Renal pelvis (tissue), 1 donor: ENCODE measurements at regions not wholly inside any gene's neighbourhood (a gene's known extent, or its start where the extent isn't known, plus 50 kb on each side); places are given as distances from the start of the nearest gene placed in this dataset.
"Not testable (repeated sequence)": the region's sequence is repeated elsewhere in the genome, so short reads cannot be mapped to it uniquely, and the experiment has no call there.

Source experiments
- DNase-seq: peaks from one replicate; pipeline ENCODE4 v3.0.0-alpha.2; 2013

DNA sequence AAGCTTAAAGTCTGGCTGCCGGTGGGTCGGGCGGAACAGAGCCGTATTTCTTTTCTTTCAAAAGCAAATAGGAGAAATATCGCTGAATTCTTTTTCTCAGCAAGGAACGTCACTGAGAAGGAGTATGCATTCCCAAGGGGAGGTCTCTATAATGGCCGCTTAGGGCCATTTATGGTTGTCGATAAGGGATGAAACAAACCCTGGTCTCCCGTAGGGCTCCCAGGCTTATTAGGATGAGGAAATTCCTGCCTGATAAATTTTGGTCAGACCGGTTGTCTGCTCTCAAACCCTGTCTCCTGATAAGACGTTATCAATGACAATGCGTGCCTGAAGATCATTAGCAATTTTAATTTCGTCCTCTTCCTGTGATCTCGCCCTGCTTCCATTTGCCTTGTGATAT lies 227.7 kb upstream of the ZEB2 start:
- no peak for DNase-seq

DNA sequence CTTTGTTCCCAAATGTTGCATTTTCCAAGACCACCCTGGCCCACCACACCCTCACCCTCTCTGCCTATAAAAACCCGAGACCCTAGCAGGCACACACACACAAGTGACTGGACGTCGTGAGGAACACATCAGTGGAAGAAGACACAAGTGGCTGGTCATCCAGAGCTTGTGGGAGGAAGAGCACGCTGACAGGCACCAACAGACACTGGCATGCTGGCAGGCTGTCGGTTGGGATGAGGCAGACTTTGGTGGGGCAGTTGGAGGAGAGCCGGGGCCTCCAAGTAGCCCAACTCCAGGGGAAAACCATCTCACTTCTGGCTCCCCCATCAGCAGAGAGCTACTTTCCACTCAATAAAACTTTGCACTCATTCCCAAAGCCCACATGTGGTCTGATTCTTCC lies 225.5 kb upstream of the ZEB2 start:
- no peak for DNase-seq

DNA sequence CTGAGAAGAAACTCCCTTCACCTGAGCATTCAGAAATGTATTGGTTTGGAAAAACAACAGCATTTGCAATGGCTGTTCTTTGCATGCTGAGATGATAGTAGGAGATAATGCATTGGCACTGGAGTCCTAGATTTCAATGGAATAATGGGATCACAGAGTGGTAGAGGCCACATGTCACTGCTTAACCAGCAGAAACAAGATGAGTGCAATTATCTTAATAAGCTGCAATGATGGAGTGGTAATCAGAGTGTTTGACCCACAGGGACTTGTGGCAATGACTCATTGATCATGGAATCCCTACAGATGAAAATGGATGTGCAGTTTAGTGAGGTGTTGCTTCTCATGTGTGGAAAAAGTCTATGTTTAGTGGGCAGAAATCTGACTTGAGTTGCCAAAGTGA lies 218.8 kb upstream of the ZEB2 start:
- DNase-seq, result no peak

DNA sequence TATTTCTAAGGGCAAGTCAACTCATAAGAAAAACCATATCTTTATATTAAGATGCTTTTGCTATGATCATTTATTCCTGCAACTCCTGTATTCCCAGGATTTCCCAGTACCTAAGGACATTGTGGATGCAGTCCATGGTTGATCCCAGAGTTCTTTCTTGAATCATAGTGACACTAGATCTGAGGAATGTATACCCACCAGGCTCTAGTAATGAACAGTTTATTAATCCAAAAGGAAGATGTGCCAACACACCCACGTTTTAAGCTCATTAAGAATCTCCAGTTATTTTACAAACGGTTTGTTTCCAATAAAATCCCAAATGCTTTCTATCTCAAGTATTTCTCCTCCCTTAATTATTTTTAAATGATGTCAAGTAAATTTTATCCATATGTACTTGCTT lies 210.8 kb upstream of the ZEB2 start:
- DNase-seq, result no peak

DNA sequence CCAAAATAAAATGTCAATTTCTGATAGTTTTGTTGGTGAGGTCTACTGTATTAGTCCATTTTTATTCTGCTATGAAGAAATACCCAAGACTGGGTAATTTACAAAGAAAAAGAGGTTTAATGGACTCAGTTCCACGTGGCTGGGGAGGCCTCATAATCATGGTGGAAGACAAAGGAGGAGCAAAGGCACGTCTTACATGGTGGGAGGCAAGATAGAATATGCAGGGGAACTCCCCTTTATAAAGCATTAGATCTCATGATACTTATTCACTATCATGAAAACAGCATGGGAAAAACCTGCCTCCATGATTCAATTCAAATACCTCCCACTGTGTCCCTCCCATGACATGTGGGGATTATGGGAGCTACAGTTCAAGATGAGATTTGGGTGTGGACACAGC lies 204.5 kb upstream of the ZEB2 start:
- not testable (repeated sequence) for DNase-seq

DNA sequence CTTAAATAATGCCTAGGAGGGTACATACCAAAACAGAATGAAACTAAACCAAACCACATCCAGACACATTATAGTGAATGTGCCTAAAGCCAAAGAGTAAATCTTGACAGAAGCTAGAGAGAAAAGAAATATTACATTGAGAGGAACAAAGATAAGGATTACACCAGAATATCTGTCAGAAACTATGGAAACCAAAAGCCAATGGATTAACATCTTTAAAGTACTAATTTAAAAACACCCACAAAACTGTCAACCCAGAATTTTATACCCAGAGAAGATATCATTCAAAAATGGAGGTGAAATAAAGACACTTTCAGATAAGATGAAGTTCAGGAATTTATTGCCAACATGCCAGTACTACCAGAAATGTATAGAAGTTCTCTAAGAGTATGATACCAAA lies 198.5 kb upstream of the ZEB2 start:
- DNase-seq, result no peak

DNA sequence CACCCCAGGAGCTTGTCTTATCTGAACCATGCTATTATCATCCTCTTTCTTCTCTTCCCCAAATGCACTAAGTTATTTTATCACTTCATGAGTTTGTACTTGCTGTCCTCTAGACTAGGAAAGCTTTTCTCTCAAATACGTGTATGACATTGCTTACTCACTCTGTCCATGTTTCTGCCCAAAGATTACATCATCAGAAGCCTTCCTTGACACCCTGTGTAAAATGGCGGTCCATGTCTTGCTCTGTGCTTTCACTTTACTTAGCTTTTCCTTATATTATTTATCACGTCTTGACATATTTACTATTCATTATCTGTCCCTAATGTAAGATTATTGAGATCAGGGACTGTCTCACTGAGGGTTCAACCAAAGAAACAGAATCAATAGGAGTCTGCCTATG lies 196.1 kb upstream of the ZEB2 start:
- no peak for DNase-seq

DNA sequence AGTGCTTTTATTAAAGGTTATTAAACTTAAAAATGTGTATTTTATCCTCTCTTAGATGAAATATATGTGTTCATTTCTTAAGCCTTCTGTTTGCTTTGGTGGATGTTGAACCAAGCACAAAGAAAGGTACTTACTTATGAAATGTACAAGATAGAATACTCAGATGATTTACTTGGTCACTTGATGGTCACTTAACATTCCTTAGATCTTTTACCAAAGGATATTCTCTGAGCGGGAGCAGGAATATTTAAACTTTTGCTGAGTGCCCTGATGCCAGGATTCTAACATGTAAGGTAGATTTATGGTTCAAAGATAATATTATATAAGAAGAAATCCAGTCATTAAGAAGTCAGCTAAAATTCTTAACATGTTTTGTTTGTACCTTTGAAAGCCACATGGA lies 193.5 kb upstream of the ZEB2 start:
- no peak for DNase-seq

DNA sequence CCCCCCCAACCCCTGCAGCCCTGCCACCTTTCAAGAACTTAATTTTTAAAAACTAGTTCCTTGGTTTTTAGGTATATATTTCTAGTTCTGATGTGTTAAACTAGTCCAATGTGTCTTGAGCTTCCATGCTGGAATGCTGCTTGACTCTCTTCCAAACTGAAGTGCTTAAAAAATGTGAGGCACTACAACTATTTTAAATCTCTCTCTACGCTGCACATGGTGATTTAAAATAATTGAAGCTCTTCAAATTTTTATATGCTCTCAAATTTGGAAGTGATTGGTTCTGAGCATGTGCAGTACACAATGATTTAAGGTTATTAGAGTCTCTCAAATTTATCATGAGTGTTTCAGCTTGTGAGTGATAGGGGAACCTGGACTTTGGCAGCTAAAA lies 192.6 kb upstream of the ZEB2 start:
- DNase-seq, result peak; percentile 10

DNA sequence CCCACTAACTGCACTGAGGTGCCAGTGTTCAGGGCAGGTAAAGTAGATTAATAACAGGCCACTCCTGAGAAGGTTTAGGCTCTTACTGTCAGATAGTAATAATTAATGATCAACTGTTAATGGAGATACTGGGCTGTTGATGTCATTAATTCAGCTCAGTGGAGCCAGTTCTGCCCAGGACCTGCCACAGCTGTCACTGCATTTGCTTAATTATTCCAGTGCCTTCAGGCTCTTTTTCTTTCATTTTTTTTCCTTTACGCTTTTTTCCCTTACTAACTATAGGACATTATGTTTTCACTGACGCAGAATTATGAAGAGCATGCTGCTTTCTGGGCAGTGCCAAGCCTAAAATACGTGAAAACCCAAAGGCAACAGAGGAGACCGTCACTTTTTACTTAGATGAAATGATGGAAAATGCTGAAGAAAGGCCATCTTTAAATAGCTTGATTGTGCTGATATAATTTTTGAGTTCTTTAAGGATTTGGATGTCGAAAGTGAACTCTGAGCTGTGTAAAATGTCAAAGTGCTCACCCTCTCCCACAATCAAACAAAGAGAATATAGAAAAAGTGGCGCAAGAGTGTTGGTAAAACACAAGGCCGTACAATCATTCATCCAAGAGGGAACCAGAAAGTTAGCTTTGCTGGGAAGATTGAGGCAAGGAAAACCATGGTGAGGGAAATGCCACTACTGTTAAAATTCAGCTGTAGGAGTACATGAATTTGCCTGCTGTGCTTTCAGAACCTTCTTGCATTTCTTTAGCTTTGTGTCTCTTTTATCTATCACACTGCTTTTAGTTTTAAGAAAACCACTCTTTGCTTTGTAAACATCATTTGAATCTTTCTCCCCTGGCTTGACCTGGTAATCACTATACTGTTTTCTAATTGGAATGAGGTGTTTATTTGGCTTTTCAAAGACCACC lies 192.0 kb upstream of the ZEB2 start:
- no peak for DNase-seq

DNA sequence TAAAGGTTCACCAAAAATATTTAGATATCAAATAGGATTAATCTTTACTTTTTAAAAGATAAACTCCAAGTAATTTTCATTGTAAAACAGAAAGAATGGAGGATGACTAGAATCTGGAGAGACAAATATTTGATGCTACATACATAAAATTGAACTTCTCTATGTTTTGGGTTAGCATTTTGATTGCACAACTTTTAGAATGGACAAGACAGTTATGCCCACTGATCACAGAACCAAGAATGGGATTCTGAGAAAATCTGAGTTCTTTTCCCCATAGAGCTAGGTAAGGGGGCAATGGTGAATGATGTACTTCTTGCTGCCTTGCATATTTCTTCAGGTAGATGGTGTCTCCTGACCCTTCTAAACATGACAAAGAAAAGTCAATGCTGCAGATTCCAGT lies 191.2 kb upstream of the ZEB2 start:
- no peak for DNase-seq

DNA sequence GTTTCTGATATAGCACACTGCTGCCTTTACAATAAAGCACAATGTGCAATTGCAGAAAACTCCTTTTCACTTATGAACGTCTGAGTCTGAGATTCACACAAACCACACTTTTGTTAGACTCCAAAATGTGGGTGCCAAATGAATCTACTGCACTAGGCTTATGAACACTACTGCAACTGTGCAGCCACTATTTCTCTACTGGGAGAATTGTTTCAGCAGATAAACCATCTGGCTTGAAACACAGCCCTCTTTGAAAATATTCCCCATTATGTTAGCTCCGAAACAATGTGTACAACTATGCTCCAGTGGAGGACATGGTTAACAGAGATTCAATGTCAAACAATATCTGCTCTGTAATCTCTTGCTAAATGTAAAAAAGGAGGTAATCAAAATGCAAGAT lies 188.7 kb upstream of the ZEB2 start:
- no peak for DNase-seq

DNA sequence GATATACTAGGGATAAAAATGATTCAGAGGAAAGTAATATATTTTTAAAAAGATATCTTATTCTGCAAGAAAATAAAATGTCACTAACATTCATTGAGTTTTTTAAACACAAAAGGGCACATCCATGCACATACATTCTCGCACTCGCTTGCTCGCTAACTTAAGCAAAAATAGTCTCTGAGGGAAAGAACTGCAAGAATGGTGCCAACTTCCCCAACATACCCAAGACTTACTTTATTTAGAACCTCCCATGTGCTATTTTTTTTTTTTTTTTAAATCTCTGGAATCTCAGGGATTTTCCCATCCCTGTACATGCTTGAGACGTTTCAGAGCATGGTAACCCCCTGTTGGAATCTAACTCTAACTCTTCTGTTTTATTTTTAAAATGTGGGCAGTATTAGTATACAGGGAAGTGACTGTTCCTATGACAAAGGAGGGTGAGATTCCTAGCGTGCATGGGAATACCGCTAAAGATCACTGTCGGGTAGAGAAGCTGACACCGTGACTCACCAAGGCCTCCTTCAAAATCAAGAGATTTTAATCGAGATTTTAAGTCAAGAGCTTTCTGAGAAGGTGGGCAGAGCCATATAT lies 187.9 kb upstream of the ZEB2 start:
- DNase-seq, result no peak

DNA sequence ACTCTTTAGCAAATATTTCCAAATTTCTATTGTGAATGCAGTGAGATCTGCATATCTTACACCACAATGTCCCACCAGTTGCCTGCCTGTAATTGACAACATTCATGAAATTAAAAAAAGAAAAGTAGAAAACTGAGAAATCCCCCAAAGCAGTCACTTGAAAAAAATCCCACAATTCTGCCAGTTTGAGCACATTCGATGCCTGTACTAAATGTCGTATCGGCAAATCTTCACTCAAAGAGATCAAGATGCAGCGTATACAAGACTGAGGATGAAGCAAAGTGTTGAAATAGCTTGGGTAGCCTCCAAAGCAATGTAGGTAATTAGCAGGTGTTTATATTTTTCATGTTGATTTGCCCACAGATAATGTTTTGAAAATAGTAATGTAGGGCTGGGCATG lies 186.7 kb upstream of the ZEB2 start:
- DNase-seq, result no peak

DNA sequence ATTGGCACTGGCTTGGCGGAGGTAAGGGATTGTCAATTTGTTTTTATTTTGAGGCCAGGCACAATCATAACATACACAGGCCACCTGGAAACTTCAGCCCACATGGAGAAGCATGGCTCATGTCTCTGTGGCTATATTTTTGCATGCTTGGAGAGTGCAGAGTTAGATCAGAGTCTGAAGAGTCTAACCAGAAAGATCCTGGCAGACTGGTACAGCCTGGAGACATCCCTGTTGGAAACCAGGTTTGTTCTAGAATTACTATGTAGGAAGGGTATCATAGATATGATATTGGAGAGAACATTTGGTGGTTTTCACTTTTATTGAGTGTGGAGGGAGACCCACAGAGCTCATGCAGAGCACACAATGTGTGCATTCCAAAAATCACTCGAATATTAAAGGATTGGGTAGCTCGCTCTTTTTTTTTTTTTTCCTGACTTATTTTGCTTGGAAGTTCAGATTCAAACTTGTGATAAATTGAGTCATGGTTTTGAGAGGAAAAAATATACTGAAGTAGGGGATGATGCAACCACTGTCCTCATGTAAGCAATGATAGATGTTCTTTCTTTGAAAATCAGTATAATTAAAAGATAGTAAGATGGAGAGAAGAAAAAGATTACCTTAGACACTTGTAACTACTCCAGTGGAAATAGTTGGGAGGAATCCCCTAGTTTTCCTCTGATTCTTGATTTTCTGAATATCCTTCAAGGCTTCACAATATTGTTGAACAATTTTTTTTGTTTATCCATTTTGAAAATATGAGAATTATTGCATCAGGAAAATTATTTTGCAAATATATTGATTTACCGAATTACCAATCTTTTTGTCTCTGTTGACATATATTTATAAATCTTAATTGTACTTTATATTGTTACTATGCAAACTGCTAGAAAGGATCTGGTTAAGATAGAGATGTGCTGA lies 185.7 kb upstream of the ZEB2 start:
- DNase-seq, result no peak

DNA sequence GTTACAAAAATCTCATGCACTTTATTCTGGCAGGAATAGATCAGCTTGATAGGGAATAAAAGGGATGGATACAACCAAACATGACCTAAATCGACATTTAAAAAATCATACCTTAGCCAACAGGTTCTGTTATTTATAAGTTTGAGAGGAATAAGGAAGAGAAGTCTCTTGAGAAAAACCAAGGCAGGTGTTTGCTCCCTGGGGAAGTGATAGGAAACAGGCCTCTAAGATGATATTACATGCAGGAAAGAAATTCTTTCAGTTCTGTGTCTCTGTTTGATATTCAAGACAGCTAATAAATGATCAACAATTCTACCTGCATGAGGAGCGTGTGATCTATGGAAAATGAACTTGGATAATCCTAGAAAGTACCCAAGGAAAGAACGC lies 184.8 kb upstream of the ZEB2 start:
- no peak for DNase-seq

DNA sequence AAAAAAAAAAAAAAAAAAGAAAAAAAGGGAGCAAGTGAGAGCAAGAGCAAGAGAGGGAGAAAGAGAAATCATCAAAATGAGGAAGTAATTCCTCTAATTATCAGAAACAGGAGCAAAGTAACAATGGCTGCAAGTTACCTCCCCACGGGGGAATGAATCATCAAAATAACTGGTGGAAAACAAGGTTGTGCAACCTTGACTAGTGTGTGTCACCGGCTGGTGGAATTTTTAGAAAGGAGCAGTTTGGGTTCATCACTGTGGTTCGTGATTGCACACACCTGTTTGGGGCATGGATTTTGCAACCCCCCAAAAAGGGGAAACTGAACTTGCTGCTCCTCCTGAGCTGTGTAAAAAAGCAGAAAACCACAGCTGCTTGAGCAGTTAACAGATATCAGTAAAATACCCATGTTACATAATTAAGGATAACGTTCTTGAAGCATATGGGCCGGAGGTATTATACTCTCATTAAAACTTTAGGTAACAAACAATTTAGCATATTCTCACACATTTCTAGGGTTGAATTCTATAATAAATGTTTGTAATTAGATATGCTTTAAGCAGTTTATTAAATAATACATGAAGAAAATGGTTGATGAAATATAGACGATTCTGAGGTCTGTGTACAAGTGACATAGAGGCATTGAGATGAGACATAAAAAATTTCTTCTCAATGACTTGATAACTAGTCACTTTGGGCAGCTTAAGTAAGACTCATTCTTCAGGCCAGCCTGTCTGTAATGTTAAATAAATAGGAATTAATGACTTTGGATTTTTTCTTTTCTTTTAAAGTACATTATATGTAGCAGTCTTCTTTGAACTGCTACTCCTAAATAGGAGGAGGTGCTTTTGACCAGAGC lies 184.2 kb upstream of the ZEB2 start:
- DNase-seq, result no peak

DNA sequence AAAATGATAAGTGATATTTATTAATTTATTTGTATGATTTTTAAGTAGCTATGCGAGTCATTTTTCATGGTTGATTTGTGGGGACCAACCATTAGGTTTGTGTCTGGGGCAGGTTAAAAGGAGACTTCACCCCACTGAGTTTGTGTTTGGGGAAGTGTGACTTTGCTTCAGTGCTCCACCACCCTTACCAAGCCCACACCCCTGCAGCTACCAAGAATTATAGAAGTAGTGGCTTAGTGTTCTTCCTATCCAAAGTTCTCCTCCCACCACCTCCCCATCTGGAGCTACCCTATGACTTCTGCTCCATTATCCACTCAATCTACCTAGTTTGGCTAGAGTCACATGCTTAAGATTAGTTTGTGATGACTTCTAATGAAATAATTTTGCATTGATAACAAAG lies 182.1 kb upstream of the ZEB2 start:
- DNase-seq, result no peak

DNA sequence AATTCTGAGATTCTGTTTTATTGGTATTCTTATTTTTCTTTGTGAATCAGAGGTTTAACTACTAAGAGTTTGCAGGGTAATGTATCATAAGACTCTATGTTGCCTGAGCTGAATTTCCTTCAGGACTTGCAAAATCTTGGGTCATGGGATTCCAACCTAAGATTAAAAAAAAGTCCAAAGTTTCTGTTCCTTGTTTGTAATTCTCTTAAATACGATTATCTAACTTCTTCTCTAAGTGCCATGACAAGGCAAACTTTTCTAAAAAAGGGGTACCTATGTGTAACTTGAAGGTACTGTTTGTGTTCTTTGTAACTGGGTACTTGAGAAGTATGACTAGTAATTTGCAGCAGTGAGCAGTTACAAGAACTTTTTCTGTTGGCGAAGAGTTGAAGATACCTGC lies 181.3 kb upstream of the ZEB2 start:
- DNase-seq, result no peak

DNA sequence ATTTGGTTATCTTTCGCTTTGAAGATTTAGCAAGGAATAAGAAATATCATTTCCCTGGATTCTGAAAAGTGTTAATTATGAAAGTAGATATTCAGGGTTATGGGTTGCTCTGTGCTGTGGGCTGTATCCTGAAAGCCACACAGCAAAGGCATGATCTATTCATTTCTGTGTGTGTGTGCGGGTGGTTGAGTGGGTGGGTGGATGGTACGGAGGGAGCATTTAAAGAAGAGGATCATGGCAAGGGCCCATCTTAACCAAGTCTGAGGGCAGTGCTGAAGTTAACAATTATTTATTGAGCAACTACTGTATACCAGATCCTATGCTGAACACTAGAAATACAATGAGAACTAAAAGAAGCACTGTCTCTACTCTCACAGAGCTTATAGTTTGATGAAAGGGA lies 178.2 kb upstream of the ZEB2 start:
- no peak for DNase-seq

DNA sequence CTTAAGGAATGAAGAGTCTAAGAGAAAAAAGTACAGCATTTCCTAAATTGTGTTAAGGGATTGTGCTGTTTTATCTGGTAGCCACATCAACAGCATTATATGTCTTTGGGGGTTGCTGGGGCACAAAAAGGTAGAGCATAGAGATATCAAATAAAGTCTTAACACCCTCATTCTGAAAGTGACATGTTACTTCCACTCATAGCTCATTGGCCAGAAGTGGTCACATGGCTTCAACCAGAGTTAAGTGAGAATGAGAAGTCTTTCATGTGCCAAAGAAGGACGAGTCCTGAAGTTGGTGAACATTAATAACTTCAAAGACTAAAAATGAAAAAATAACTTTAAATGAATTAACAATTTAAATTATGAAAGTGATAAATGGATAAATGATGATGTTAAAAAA lies 175.7 kb upstream of the ZEB2 start:
- no peak for DNase-seq

DNA sequence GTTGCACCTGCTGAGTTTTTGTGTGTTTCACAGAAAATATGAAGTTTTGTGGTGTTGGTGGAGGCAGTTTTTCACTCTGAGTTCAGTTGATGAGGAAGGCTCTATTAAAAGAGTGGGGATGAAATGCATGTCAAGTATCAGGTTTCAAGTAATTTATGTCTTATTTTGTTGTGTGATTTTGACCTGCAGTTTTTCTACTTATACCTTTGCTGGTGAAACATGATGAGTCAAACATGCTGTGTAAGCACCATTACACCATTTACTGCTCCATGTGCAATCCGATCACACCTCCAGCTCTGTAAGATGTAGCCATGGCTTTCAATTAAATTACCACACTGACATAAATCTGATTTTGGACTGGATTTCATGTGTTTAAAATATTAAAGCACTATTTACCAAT lies 174.5 kb upstream of the ZEB2 start:
- DNase-seq, result peak; percentile 39
